Prostate gland (tissue), 2 donors: ENCODE measurements at regions not wholly inside any gene's neighbourhood (a gene's known extent, or its start where the extent isn't known, plus 50 kb on each side); places are given as distances from the start of the nearest gene placed in this dataset.

Experiments
- CTCF ChIP-seq, 4 experiments: fragments of 200-600 bp in 2 of 4; fragments of 450-650 bp in 2 of 4; sonication (generic) in 2 of 4; IDR thresholded peaks; 1 replicate in 3 of 4; 2 replicates in 1 of 4; pipeline ENCODE4 v1.5.1; 2016 to 2019; ENCODE audit warnings: antibody characterized with exemption in 4 of 4, mild to moderate bottlenecking in 2 of 4, moderate library complexity in 2 of 4
- POLR2A ChIP-seq: fragments of 450-650 bp; IDR thresholded peaks from one replicate; pipeline ENCODE4 v1.6.1; 2016; ENCODE audit warnings: antibody characterized with exemption, mild to moderate bottlenecking

GRCh38 chr2:236687296-236687965 lies 117.8 kb downstream of the ACKR3 start:
- TF ChIP-seq CTCF (IDR thresholded peaks at IDR 0.05) (no peak), POLR2A (no peak)
